ENCODE measurements at regions not wholly inside any gene's neighbourhood (a gene's known extent, or its start where the extent isn't known, plus 50 kb on each side); places are given as distances from the start of the nearest gene placed in this dataset.

DNA sequence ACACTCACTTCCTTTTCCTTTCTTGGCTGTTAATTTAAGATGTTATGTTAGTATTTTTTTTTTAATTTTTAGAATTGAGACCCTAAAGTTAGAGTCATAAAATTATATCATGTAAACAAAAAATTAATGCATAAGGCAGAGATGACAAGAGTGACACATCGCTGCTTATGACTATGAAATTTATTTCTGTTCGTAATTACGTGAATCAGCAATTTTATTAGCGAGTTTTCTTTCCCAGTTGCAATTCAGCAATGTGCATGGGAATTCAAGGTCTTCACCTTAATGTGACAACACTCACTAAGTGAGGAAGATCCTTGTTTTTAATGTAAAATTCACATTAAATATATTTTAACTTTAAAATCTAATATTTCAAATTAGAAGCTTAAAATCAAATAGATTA is 181.2 kb upstream of the SPOCK3 start:
- no peak for DNase-seq (ENCODE audit: low read depth, low spot score)
- Histone ChIP-seq H3K27me3 (ENCODE audit: control insufficient read depth, insufficient read depth, low read length) (no peaks in the 10 kb centered on the region), H3K4me1 (ENCODE audit: control insufficient read depth, insufficient read depth, low read length) (no peaks in the 10 kb centered on the region), H3K4me3 (ENCODE audit: low read length) (no peak overlapping the region), H3K9me3 (ENCODE audit: control insufficient read depth, insufficient read depth, low read length) (no peaks in the 10 kb centered on the region), H3K27ac (ENCODE audit: low read length) (no peak overlapping the region), H3K36me3 (ENCODE audit: control insufficient read depth, insufficient read depth, low read length) (no peaks in the 10 kb centered on the region)
- WGBS (ENCODE audit: insufficient coverage, insufficient read length): no CpG with 5 or more reads among the region's 4 CpGs

DNA sequence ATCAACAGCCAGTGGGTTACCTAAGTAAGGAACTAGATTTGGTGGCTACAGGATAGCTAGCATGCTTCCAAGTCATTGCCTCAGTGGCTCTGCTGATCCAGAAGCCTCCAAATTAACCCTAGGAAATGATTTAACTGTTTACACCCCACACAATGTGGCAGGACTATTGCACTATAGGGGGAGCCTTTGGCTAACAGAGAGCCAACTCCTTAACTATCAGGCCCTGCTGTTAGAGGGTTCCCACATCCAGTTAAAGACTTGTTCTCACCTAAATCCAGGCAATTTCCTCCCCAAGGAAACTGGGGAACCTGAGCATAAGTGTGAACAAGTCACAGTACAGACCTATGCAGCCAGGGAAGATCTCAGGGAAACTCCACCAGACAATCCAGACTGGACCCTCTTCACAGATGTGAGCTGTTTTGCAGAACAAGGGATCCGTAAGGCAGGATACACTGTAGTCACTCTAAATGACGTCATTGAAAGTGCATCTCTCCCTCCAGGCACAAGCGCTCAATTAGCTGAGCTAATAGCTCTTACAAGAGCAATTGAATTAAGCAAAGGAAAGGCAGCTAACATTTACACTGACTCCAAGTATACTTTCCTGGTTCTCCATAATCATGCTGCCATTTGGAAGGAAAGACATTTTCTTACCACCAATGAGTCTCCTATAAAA is 185.3 kb upstream of the SPOCK3 start:
- no peak overlapping the region for H3K27ac ChIP-seq (ENCODE audit: low read length)
- no peak overlapping the region for H3K4me3 ChIP-seq (ENCODE audit: low read length)
- no peak for DNase-seq (ENCODE audit: low read depth, low spot score)
- no peaks in the 10 kb centered on the region for H3K27me3 ChIP-seq (ENCODE audit: control insufficient read depth, insufficient read depth, low read length)
- H3K4me1 ChIP-seq (ENCODE audit: control insufficient read depth, insufficient read depth, low read length): no peaks in the 10 kb centered on the region
- H3K36me3 ChIP-seq (ENCODE audit: control insufficient read depth, insufficient read depth, low read length): no peaks in the 10 kb centered on the region
- no peaks in the 10 kb centered on the region for H3K9me3 ChIP-seq (ENCODE audit: control insufficient read depth, insufficient read depth, low read length)
- no CpG with 5 or more reads among the region's 3 CpGs for WGBS (ENCODE audit: insufficient coverage, insufficient read length)

DNA sequence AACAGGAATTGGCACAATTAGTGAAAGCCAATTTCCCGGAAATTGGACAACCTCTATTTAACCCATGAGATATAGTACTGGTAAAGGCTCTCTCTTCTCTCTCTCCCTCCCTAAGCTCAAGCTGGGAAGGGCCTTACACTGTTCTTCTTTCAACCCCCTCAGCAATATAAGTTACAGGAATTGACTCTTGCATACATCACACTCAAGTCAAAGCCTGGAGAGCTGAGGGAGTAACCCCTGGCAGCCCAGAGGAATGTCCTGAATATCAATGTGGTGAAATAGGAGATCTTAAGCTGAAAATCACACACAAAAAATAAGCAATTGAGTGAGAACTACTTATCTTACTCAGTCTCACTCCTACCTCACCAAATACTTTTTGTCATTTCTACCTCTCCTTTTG is 186.9 kb upstream of the SPOCK3 start:
- Histone ChIP-seq H3K4me3 (ENCODE audit: low read length) (no peak overlapping the region), H3K36me3 (ENCODE audit: control insufficient read depth, insufficient read depth, low read length) (no peaks in the 10 kb centered on the region), H3K27me3 (ENCODE audit: control insufficient read depth, insufficient read depth, low read length) (no peaks in the 10 kb centered on the region), H3K4me1 (ENCODE audit: control insufficient read depth, insufficient read depth, low read length) (no peaks in the 10 kb centered on the region), H3K9me3 (ENCODE audit: control insufficient read depth, insufficient read depth, low read length) (no peaks in the 10 kb centered on the region), H3K27ac (ENCODE audit: low read length) (no peak overlapping the region)
- DNase-seq (ENCODE audit: low read depth, low spot score): no peak
- no CpG with 5 or more reads among the region's 1 CpG for WGBS (ENCODE audit: insufficient coverage, insufficient read length)

DNA sequence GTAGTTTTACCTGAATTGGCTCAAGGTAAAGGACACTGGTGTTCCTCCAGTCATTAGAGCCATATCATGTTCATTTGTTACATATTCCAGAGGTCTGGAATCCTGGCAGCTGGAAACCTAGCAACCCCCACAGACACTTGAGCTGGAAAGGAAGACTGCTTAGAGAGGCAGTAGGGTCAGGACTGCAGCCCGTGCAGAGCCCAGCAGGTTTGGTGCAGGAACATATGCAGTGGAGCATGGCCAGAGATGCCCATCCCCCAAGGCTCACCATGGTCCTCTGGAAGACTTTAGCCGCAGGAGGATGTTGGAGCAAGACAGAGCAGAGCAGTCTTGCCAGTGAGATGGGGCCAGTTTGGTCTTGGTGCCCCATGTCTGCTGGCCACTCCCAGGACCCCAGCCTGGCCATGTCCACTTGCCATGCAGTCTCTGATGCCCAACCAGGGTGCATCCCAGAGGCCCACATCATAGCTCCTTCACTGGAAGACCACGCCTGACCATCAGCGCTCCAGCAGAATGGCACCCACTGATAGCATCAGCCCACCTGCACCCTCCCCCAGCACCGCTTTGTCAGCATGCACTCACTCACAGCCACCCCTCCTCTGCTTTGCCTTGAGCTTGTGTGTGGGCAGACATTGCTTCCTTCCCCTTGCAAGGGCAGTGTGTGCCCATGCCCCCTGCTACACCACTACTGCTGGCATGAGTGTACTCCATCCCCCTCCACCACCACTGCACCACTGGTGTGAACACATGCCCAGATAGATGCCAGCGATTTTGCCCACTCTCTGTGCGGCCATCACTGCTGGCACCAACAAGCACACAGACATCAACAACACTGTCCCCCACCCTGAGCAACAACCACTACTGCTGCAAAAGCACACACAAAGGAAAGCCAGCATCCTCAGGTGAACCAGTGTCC is 190.3 kb upstream of the SPOCK3 start:
- DNase-seq (ENCODE audit: low read depth, low spot score): no peak
- no peaks in the 10 kb centered on the region for H3K9me3 ChIP-seq (ENCODE audit: control insufficient read depth, insufficient read depth, low read length)
- no peak overlapping the region for H3K4me3 ChIP-seq (ENCODE audit: low read length)
- H3K27ac ChIP-seq (ENCODE audit: low read length): no peak overlapping the region
- H3K27me3 ChIP-seq (ENCODE audit: control insufficient read depth, insufficient read depth, low read length): no peaks in the 10 kb centered on the region
- H3K36me3 ChIP-seq (ENCODE audit: control insufficient read depth, insufficient read depth, low read length): no peaks in the 10 kb centered on the region
- no peaks in the 10 kb centered on the region for H3K4me1 ChIP-seq (ENCODE audit: control insufficient read depth, insufficient read depth, low read length)
- WGBS (ENCODE audit: insufficient coverage, insufficient read length): no CpG with 5 or more reads among the region's 7 CpGs

DNA sequence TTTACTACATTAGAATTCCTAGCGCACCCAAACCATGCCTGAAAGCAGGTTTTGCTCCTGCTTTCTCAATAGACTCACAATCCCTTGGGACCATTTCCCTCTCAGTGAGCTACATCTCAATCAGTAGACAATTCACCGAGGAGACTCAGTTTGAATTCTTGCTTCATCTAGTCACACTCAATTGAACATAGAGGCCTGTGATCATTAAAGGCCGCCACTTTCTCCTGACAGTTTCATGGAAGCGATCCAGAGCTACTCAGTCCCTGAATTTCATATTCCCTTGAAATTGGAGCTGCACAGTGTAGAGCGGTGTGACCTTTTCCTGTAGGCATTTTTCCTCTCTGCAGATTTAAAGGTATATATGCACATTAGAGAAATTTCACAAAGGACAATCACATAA is 193.9 kb upstream of the SPOCK3 start:
- H3K9me3 ChIP-seq (ENCODE audit: control insufficient read depth, insufficient read depth, low read length): no peaks in the 10 kb centered on the region
- no CpG with 5 or more reads among the region's 5 CpGs for WGBS (ENCODE audit: insufficient coverage, insufficient read length)
- DNase-seq (ENCODE audit: low read depth, low spot score): no peak

DNA sequence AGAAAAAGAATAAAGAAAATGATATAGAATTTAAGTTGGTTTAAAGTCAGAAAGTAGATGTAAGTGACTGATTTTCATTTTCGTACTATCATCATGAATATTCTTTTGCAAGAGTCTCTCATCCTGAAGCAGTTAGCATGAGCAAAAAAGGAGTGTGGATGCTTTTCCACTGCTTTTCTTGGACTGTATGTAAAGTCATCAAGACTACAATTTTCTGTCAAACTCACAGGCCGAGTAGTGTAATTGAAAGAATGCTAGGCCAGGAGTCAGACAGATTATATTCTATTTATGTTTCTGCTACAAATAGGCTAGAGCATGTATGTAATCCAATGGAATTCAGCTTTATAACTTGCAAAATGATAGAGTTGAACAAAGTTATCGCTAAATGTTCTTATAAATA is 197.1 kb upstream of the SPOCK3 start:
- Histone ChIP-seq H3K4me1 (ENCODE audit: control insufficient read depth, insufficient read depth, low read length) (no peaks in the 10 kb centered on the region), H3K27me3 (ENCODE audit: control insufficient read depth, insufficient read depth, low read length) (no peaks in the 10 kb centered on the region), H3K36me3 (ENCODE audit: control insufficient read depth, insufficient read depth, low read length) (no peaks in the 10 kb centered on the region), H3K27ac (ENCODE audit: low read length) (no peak overlapping the region), H3K4me3 (ENCODE audit: low read length) (no peak overlapping the region), H3K9me3 (ENCODE audit: control insufficient read depth, insufficient read depth, low read length) (no peaks in the 10 kb centered on the region)
- 100% methylated on average over 1 of the region's 3 CpGs for WGBS (ENCODE audit: insufficient coverage, insufficient read length)
- DNase-seq (ENCODE audit: low read depth, low spot score): no peak

More for the DNA sequence above, 193.9 kb upstream of the SPOCK3 start:
- Histone ChIP-seq H3K4me3 (ENCODE audit: low read length) (no peak overlapping the region), H3K4me1 (ENCODE audit: control insufficient read depth, insufficient read depth, low read length) (no peaks in the 10 kb centered on the region), H3K27ac (ENCODE audit: low read length) (no peak overlapping the region), H3K27me3 (ENCODE audit: control insufficient read depth, insufficient read depth, low read length) (no peaks in the 10 kb centered on the region), H3K36me3 (ENCODE audit: control insufficient read depth, insufficient read depth, low read length) (no peaks in the 10 kb centered on the region)

DNA sequence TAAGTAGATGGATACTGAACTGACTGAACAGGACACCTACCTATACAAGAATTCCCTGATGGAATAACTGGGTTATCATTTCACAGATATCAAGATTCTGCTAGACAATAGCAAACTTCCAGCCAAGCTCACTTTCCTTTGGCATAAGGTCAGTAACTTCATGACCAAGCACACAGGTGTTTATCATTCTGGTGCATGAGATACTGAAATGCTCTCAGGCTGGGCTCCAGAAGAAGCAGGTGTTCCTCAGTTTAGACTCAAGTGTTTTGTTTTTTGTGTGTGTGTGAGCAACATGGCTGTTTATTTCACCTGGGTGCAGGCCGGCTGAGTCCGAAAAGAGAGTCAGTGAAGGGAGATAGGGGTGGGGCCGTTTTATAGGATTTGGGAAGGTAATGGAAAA is 201.5 kb upstream of the SPOCK3 start:
- Histone ChIP-seq H3K36me3 (ENCODE audit: control insufficient read depth, insufficient read depth, low read length) (no peaks in the 10 kb centered on the region), H3K27me3 (ENCODE audit: control insufficient read depth, insufficient read depth, low read length) (no peaks in the 10 kb centered on the region), H3K4me1 (ENCODE audit: control insufficient read depth, insufficient read depth, low read length) (no peaks in the 10 kb centered on the region), H3K27ac (ENCODE audit: low read length) (no peak overlapping the region), H3K4me3 (ENCODE audit: low read length) (no peak overlapping the region), H3K9me3 (ENCODE audit: control insufficient read depth, insufficient read depth, low read length) (no peaks in the 10 kb centered on the region)
- DNase-seq (ENCODE audit: low read depth, low spot score): no peak
- WGBS (ENCODE audit: insufficient coverage, insufficient read length): no CpG with 5 or more reads among the region's 3 CpGs

DNA sequence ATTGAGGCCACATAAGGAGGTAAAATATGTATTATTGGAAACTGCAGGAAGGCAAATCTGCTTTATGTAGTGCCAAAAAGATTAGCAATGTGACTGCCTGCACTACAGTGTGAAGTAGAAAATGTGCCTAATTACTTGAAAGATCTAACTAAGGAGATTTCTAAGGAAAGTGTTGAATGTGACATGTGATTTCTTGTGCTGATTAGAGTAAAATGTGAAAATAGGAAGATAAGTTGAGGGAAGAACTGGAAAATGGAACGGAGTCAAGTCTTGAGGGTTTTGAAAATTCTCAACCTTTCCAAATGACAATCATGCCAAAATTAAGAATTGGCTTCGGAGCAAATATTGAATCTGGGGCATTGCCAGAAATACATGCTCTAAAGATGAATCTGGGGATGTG is 209.5 kb upstream of the SPOCK3 start:
- no peak overlapping the region for H3K27ac ChIP-seq (ENCODE audit: low read length)
- H3K4me3 ChIP-seq (ENCODE audit: low read length): no peak overlapping the region
- H3K4me1 ChIP-seq (ENCODE audit: control insufficient read depth, insufficient read depth, low read length): no peaks in the 10 kb centered on the region
- no peaks in the 10 kb centered on the region for H3K36me3 ChIP-seq (ENCODE audit: control insufficient read depth, insufficient read depth, low read length)
- WGBS (ENCODE audit: insufficient coverage, insufficient read length): 100% methylated on average over 1 of the region's 2 CpGs
- H3K9me3 ChIP-seq (ENCODE audit: control insufficient read depth, insufficient read depth, low read length): no peaks in the 10 kb centered on the region
- H3K27me3 ChIP-seq (ENCODE audit: control insufficient read depth, insufficient read depth, low read length): no peaks in the 10 kb centered on the region
- no peak for DNase-seq (ENCODE audit: low read depth, low spot score)

DNA sequence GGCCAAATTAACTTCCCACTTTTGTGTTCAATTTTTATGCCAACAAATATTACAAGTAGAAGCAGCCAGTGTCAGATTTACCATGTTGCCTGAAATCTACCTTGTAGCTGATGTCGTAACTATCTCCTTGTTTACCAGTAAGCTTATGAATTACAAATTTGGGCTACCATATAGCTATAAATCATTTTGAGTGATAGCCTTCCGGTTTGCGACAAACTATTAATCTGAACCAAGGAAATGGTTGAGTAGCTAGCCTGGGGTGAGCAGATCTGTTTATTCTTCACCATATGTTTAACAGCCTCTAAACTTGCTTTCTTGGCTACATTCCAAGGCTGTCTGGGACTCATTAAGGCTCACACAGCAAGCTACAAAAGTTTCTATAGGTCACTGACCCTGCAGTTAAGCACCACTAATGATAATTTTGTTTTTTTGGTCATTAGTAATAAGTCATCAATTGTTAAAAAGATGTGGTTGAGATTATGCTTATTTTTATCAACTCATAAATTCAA is 218.7 kb upstream of the SPOCK3 start:
- Histone ChIP-seq H3K27ac (ENCODE audit: low read length) (no peak overlapping the region), H3K4me1 (ENCODE audit: control insufficient read depth, insufficient read depth, low read length) (no peaks in the 10 kb centered on the region), H3K27me3 (ENCODE audit: control insufficient read depth, insufficient read depth, low read length) (no peaks in the 10 kb centered on the region), H3K36me3 (ENCODE audit: control insufficient read depth, insufficient read depth, low read length) (no peaks in the 10 kb centered on the region), H3K4me3 (ENCODE audit: low read length) (no peak overlapping the region), H3K9me3 (ENCODE audit: control insufficient read depth, insufficient read depth, low read length) (no peaks in the 10 kb centered on the region)
- no CpG with 5 or more reads among the region's 3 CpGs for WGBS (ENCODE audit: insufficient coverage, insufficient read length)
- no peak for DNase-seq (ENCODE audit: low read depth, low spot score)

DNA sequence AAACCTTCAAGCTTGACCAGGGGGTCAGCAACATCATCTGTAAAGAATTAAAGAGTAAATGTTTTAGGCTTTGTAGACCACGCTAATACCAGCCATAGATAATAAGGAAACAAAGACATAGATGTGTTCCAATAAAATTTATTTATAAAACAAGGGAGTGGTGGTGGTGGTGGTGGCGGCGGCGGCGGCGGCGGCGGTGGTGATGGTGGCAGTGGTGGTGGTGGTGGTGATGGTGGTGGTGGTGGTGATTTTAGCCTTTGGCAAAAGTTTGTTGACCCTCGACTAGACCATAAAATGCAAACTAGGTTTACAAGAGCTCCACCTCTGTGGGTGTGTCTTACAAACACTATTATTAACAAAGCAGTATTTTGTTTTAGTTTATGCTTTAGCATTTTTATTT is 222.3 kb upstream of the SPOCK3 start:
- Histone ChIP-seq H3K4me1 (ENCODE audit: control insufficient read depth, insufficient read depth, low read length) (no peaks in the 10 kb centered on the region), H3K36me3 (ENCODE audit: control insufficient read depth, insufficient read depth, low read length) (no peaks in the 10 kb centered on the region), H3K9me3 (ENCODE audit: control insufficient read depth, insufficient read depth, low read length) (no peaks in the 10 kb centered on the region), H3K27ac (ENCODE audit: low read length) (no peak overlapping the region), H3K4me3 (ENCODE audit: low read length) (no peak overlapping the region), H3K27me3 (ENCODE audit: control insufficient read depth, insufficient read depth, low read length) (no peaks in the 10 kb centered on the region)
- no CpG with 5 or more reads among the region's 9 CpGs for WGBS (ENCODE audit: insufficient coverage, insufficient read length)
- no peak for DNase-seq (ENCODE audit: low read depth, low spot score)

All from iPS DF 6.9 (cell line).